HEK293T (cell line): ENCODE measurements at regions not wholly inside any gene's neighbourhood (a gene's known extent, or its start where the extent isn't known, plus 50 kb on each side); places are given as distances from the start of the nearest gene placed in this dataset.

Source experiments
- BHLHE40 ChIP-seq: fragments of 450-650 bp; IDR thresholded peaks from 2 replicates; pipeline ENCODE4 v1.6.1; 2016; ENCODE audit warnings: mild to moderate bottlenecking, moderate library complexity, borderline replicate concordance
- ELF4 ChIP-seq: fragments of 450-650 bp; IDR thresholded peaks from 2 replicates; pipeline ENCODE4 v1.6.1; 2017; ENCODE audit warnings: antibody characterized with exemption
- FOXM1 ChIP-seq: fragments of 450-650 bp; IDR thresholded peaks from 2 replicates; pipeline ENCODE4 v1.6.1; 2017; ENCODE audit warnings: mild to moderate bottlenecking, borderline replicate concordance
- HDGF ChIP-seq: fragments of 450-650 bp; IDR thresholded peaks from 2 replicates; pipeline ENCODE4 v1.6.1; 2017; ENCODE audit warnings: antibody characterized with exemption, borderline replicate concordance
- SP1 ChIP-seq: fragments of 450-650 bp; IDR thresholded peaks from 2 replicates; pipeline ENCODE4 v1.6.1; 2017
- TARDBP ChIP-seq: fragments of 450-650 bp; IDR thresholded peaks from 2 replicates; pipeline ENCODE4 v1.6.1; 2016

DNA sequence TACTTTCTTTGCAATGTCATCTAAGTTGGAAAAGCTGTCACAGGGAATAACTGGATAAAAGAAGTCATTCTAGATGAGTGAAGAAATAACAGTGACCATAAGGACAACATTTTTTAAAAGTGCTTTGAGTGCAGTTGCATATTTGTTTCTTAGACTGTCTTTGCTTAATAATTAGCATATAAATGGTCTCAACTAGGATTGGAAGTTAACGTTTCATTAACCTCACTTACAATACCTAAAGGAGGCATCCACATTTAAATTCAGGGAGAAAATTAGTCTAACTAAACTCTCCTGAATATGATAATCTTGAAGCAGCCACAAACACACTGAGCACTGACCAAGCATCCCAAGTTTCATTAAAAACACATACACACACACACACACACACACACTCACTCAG lies 780.7 kb downstream of the PCDH18 start:
- no peak for TF ChIP-seq ELF4
- TF ChIP-seq BHLHE40, result no peak
- no peak for TF ChIP-seq HDGF
- no peak for TF ChIP-seq FOXM1
- TF ChIP-seq SP1, result no peak
- TF ChIP-seq TARDBP, result no peak
